SK-N-SH (cell line): ENCODE measurements at regions not wholly inside any gene's neighbourhood (a gene's known extent, or its start where the extent isn't known, plus 50 kb on each side); places are given as distances from the start of the nearest gene placed in this dataset.

Source experiments
- CTCF ChIA-PET: fragments of 300-600, 350-600 bp; formaldehyde crosslinking; extraction: SDS; loops from one replicate; lab custom pipeline; 2021; lab: Yijun Ruan, JAX
- POLR2A ChIA-PET: fragments of 350-600 bp; sonication (Branson Sonifier 250); formaldehyde crosslinking; extraction: SDS; loops from one replicate; lab custom pipeline; 2020; ENCODE audit warnings: antibody characterized with exemption, inconsistent platforms; lab: Yijun Ruan, JAX
- DNase-seq: peaks from one replicate; pipeline ENCODE4 v3.0.0; 2012
- H2AFZ ChIP-seq: fragments of 200-600 bp; sonication (generic); 2 replicates; pipeline ENCODE4 v1.8.1; 2016; ENCODE audit warnings: antibody characterized with exemption, mild to moderate bottlenecking, low read depth
- H3F3A ChIP-seq: fragments of 200-600 bp; sonication (generic); replicated peaks from 2 replicates; pipeline ENCODE3; 2016; ENCODE audit warnings: antibody characterized with exemption, mild to moderate bottlenecking; ENCODE audit not compliant: insufficient read depth
- H3K27ac ChIP-seq, 2 experiments: fragments of 200-500 bp in 1 of 2; fragments of 200-600 bp in 1 of 2; sonication (Bioruptor generic) in 1 of 2; sonication (generic), shearing (Covaris generic) in 1 of 2; 2 replicates each; pipeline versions ENCODE4 v1.5.1 to v1.6.1; 2014 to 2016; ENCODE audit warnings: low read depth in 2 of 2, inconsistent platforms in 1 of 2, low read length in 1 of 2, mild to moderate bottlenecking in 1 of 2, mixed read lengths in 1 of 2
- H3K27me3 ChIP-seq: fragments of 200-600 bp; sonication (generic), shearing (Covaris generic); 2 replicates; pipeline ENCODE4 v1.6.1; 2016; ENCODE audit warnings: mixed run types; ENCODE audit not compliant: insufficient read depth
- H3K36me3 ChIP-seq, 2 experiments: fragments of 200-500 bp in 1 of 2; fragments of 200-600 bp in 1 of 2; sonication (Bioruptor generic) in 1 of 2; sonication (generic) in 1 of 2; replicated peaks in 1 of 2; 2 replicates each; pipeline versions ENCODE3 to v1.5.1; 2014 to 2016; ENCODE audit warnings: low read length in 1 of 2, mild to moderate bottlenecking in 1 of 2; ENCODE audit not compliant: insufficient read depth in 2 of 2, control insufficient read depth in 1 of 2
- H3K4me1 ChIP-seq, 2 experiments: fragments of 200-500 bp in 1 of 2; fragments of 200-600 bp in 1 of 2; sonication (Bioruptor generic) in 1 of 2; sonication (generic), shearing (Covaris generic) in 1 of 2; 2 replicates each; pipeline versions ENCODE4 v1.5.1 to v1.6.1; 2014 to 2016; ENCODE audit warnings: low read depth in 1 of 2, low read length in 1 of 2, mixed run types in 1 of 2; ENCODE audit not compliant: insufficient read depth in 2 of 2, control insufficient read depth in 1 of 2
- H3K4me2 ChIP-seq: fragments of 200-600 bp; sonication (generic), shearing (Covaris generic); 2 replicates; pipeline ENCODE4 v1.6.1; 2017; ENCODE audit warnings: mixed run types
- H3K4me3 ChIP-seq, 2 experiments: fragments of 200-500 bp in 1 of 2; fragments of 200-600 bp in 1 of 2; sonication (Bioruptor generic) in 1 of 2; sonication (generic), shearing (Covaris generic) in 1 of 2; 2 replicates each; pipeline versions ENCODE4 v1.5.1 to v1.8.1; 2014 to 2016; ENCODE audit warnings: low read depth in 2 of 2, inconsistent platforms in 1 of 2, low read length in 1 of 2, mild to moderate bottlenecking in 1 of 2, mixed read lengths in 1 of 2, moderate library complexity in 1 of 2
- H3K79me2 ChIP-seq: fragments of 200-600 bp; sonication (generic); 2 replicates; pipeline ENCODE4 v1.8.1; 2017; ENCODE audit warnings: mild to moderate bottlenecking; ENCODE audit not compliant: insufficient read depth
- H3K9ac ChIP-seq: fragments of 200-600 bp; sonication (generic); 2 replicates; pipeline ENCODE4 v1.6.1; 2017; ENCODE audit warnings: mixed run types
- H3K9me2 ChIP-seq: fragments of 200-600 bp; sonication (generic); 2 replicates; pipeline ENCODE4 v1.6.1; 2017; ENCODE audit warnings: mixed run types
- H3K9me3 ChIP-seq: fragments of 200-600 bp; sonication (generic); 2 replicates; pipeline ENCODE4 v1.6.1; 2017; ENCODE audit warnings: mixed run types, mild to moderate bottlenecking, moderate library complexity
- H4K20me1 ChIP-seq: fragments of 200-600 bp; sonication (generic); 2 replicates; pipeline ENCODE4 v1.6.1; 2017; ENCODE audit warnings: mild to moderate bottlenecking, mixed run types; ENCODE audit not compliant: insufficient read depth
- CHD2 ChIP-seq: fragments of 150-350 bp; IDR thresholded peaks from 2 replicates; pipeline ENCODE4 v1.6.1; 2018; ENCODE audit warnings: low read length; ENCODE audit not compliant: partially characterized antibody
- CTCF ChIP-seq: fragments of 200-600 bp; sonication (generic); IDR thresholded peaks from 2 replicates; pipeline ENCODE4 v1.6.1; 2017; ENCODE audit warnings: antibody characterized with exemption, mild to moderate bottlenecking, moderate library complexity
- FOXJ3 ChIP-seq: sonication (generic); formaldehyde crosslinking; IDR thresholded peaks from 2 replicates; pipeline ENCODE4 v1.5.1; 2020; ENCODE audit warnings: mild to moderate bottlenecking, missing genetic modification reagents
- FOXM1 ChIP-seq: IDR thresholded peaks from 2 replicates; pipeline ENCODE4 v1.4.0; 2012; ENCODE audit warnings: low read depth, mild to moderate bottlenecking
- POLR2AphosphoS5 ChIP-seq: IDR thresholded peaks from 2 replicates; pipeline ENCODE4 v1.6.1; 2012; ENCODE audit warnings: low read depth, low read length
- RAD21 ChIP-seq: IDR thresholded peaks from 2 replicates; pipeline ENCODE4 v1.6.1; 2012; ENCODE audit warnings: mild to moderate bottlenecking, low read length
- RXRA ChIP-seq: IDR thresholded peaks from 2 replicates; pipeline ENCODE4 v1.4.0; 2012; ENCODE audit warnings: low read depth, mild to moderate bottlenecking, borderline replicate concordance
- SIN3A ChIP-seq: IDR thresholded peaks from 2 replicates; pipeline ENCODE4 v1.6.1; 2012; ENCODE audit warnings: low read depth, mild to moderate bottlenecking, low read length, moderate library complexity, borderline replicate concordance
- USF1 ChIP-seq: IDR thresholded peaks from 2 replicates; pipeline ENCODE4 v1.4.0; 2012; ENCODE audit warnings: low read depth, borderline replicate concordance
- YY1 ChIP-seq: IDR thresholded peaks from 2 replicates; pipeline ENCODE4 v1.4.0; 2012; ENCODE audit warnings: low read depth, mild to moderate bottlenecking
- ZBTB33 ChIP-seq: IDR thresholded peaks from 2 replicates; pipeline ENCODE4 v1.4.0; 2012; ENCODE audit warnings: low read depth, borderline replicate concordance
- WGBS: methylation state at CpG from one replicate; pipeline ENCODE4 v1.1.6; 2017; ENCODE audit warnings: low lambda C conversion rate; 5-methylcytosine and 5-hydroxymethylcytosine counted together
- TF ChIP-seq, protein P1 (sequence below): IDR thresholded peaks from 2 replicates; pipeline ENCODE4 v1.4.0; 2012; ENCODE audit warnings: low read depth

- no peaks in the 10 kb centered on the region for H3K27me3 ChIP-seq
- TF ChIP-seq POLR2AphosphoS5 (no peak), CHD2 (no peak), YY1 (no peak), RAD21 (peak; percentile 23; the same call in 1 of the 2 replicates), CTCF (peak; percentile 34)
- WGBS, result 60% methylated on average over 6 of the region's 6 CpGs
- ChIA-PET CTCF (interaction anchor here (0.8 to 3.9 kb wide), 3 partner anchors 87 to 104 kb away, joined by 3 to 11 read pairs (median 3); no protein-coding TSS in a partner anchor), POLR2A (no interaction called here)
- no peaks in the 10 kb centered on the region for H4K20me1 ChIP-seq
- H3K4me3 ChIP-seq, result no peak overlapping the region
- DNase-seq, result no peak
- peaks cover 0 to 11% of the 10 kb centered on the region in 2 experiments; a peak in 2 of 4 replicates for H3K4me1 ChIP-seq
- H3K9me3 ChIP-seq, result no peaks in the 10 kb centered on the region
- no peaks in the 10 kb centered on the region for H3K79me2 ChIP-seq
- H2AFZ ChIP-seq, result no peak overlapping the region
- H3K9ac ChIP-seq, result no peak overlapping the region
- no peaks in the 10 kb centered on the region for H3K36me3 ChIP-seq
- H3K27ac ChIP-seq, result no peak overlapping the region
- H3F3A ChIP-seq, result no peaks in the 10 kb centered on the region
- H3K4me2 ChIP-seq, result no peak overlapping the region
- H3K9me2 ChIP-seq, result no peaks in the 10 kb centered on the region
These were observed 200.9 kb upstream of the MSX2 start for GRCh38 chr5:174523311-174524071.

- H3K4me3 ChIP-seq, result no peak overlapping the region
- POLR2A ChIA-PET, result no interaction called here
- no peaks in the 10 kb centered on the region for H3K27me3 ChIP-seq
- WGBS, result 61% methylated on average over 4 of the region's 4 CpGs
- no peaks in the 10 kb centered on the region for H3K36me3 ChIP-seq
- no peaks in the 10 kb centered on the region for H3F3A ChIP-seq
- no peaks in the 10 kb centered on the region for H4K20me1 ChIP-seq
- no peaks in the 10 kb centered on the region for H3K9me2 ChIP-seq
- H3K27ac ChIP-seq, result no peak overlapping the region
- H3K9me3 ChIP-seq, result no peaks in the 10 kb centered on the region
- CTCF ChIA-PET, result interaction anchor here (1.1 to 3.9 kb wide), 2 partner anchors 88 to 105 kb away, joined by 3 to 11 read pairs; no protein-coding TSS in a partner anchor
- no peaks in the 10 kb centered on the region for H3K79me2 ChIP-seq
- peaks cover 0 to 11% of the 10 kb centered on the region in 2 experiments; a peak in 2 of 4 replicates for H3K4me1 ChIP-seq
- H2AFZ ChIP-seq, result no peak overlapping the region
- DNase-seq, result no peak
- TF ChIP-seq USF1, result no peak
- TF ChIP-seq SIN3A, result no peak
- TF ChIP-seq ZBTB33, result no peak
- TF ChIP-seq, protein P1, sequence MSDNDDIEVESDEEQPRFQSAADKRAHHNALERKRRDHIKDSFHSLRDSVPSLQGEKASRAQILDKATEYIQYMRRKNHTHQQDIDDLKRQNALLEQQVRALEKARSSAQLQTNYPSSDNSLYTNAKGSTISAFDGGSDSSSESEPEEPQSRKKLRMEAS, result no peak
- TF ChIP-seq RXRA, result no peak
- no peak for TF ChIP-seq FOXJ3 (CRISPR knock-in tag)
- no peak for TF ChIP-seq POLR2AphosphoS5
- TF ChIP-seq FOXM1, result no peak
- H3K4me2 ChIP-seq, result no peak overlapping the region
- no peak overlapping the region for H3K9ac ChIP-seq
These were observed 200.0 kb upstream of the MSX2 start for GRCh38 chr5:174524351-174524750.
